Endodermal cell (in vitro differentiated cells): ENCODE measurements at regions not wholly inside any gene's neighbourhood (a gene's known extent, or its start where the extent isn't known, plus 50 kb on each side); places are given as distances from the start of the nearest gene placed in this dataset.

ENCODE experiments used
- DNase-seq: peaks from one replicate; pipeline ENCODE4 v3.0.0-alpha.2; 2017
- H3K27ac ChIP-seq: 2 replicates; pipeline ENCODE4 v1.5.1; 2013; ENCODE audit warnings: mild to moderate bottlenecking, low read depth, low read length, moderate library complexity
- H3K27me3 ChIP-seq: 2 replicates; pipeline ENCODE4 v1.6.1; 2013; ENCODE audit warnings: mild to moderate bottlenecking, low read length, moderate library complexity; ENCODE audit not compliant: insufficient read depth, control insufficient read depth, poor library complexity, severe bottlenecking
- H3K36me3 ChIP-seq: 2 replicates; pipeline ENCODE4 v1.7.0; 2013; ENCODE audit warnings: mild to moderate bottlenecking, low read length, moderate library complexity; ENCODE audit not compliant: control insufficient read depth, insufficient read depth
- H3K4me1 ChIP-seq: one replicate; pipeline ENCODE4 v1.7.0; 2013; ENCODE audit warnings: low read length; ENCODE audit not compliant: control insufficient read depth, insufficient read depth
- H3K4me3 ChIP-seq: 2 replicates; pipeline ENCODE4 v1.5.1; 2013; ENCODE audit warnings: mild to moderate bottlenecking, low read length, moderate library complexity
- H3K9ac ChIP-seq: 2 replicates; pipeline ENCODE4 v1.6.1; 2013; ENCODE audit warnings: mild to moderate bottlenecking, low read length, moderate library complexity; ENCODE audit not compliant: poor library complexity, severe bottlenecking; ENCODE audit errors: extremely low read depth
- H3K9me3 ChIP-seq: 2 replicates; pipeline ENCODE4 v1.6.1; 2013; ENCODE audit warnings: mild to moderate bottlenecking, low read length, moderate library complexity; ENCODE audit not compliant: control insufficient read depth
- H3K27ac Mint-ChIP-seq: 2 replicates; pipeline ENCODE4 v1.8.0; 2020; ENCODE audit warnings: mixed read lengths
- H3K27me3 Mint-ChIP-seq: 2 replicates; pipeline ENCODE4 v1.8.0; 2021; ENCODE audit warnings: mild to moderate bottlenecking, mixed read lengths; ENCODE audit not compliant: insufficient read depth
- H3K36me3 Mint-ChIP-seq: 2 replicates; pipeline ENCODE4 v1.8.0; 2020; ENCODE audit warnings: low read depth, mixed read lengths
- H3K4me1 Mint-ChIP-seq: 2 replicates; pipeline ENCODE4 v1.8.0; 2020; ENCODE audit warnings: mixed read lengths
- H3K4me3 Mint-ChIP-seq: 2 replicates; pipeline ENCODE4 v1.8.0; 2020; ENCODE audit warnings: mild to moderate bottlenecking, moderate library complexity, mixed read lengths
- H3K9me3 Mint-ChIP-seq: 2 replicates; pipeline ENCODE4 v1.8.0; 2020; ENCODE audit warnings: mild to moderate bottlenecking, mixed read lengths
- WGBS, 2 experiments: methylation state at CpG; one replicate each; pipeline versions ENCODE4 v1.1.5 to v1.1.7; 2013; ENCODE audit warnings: missing lambda C conversion rate in 2 of 2, mixed read lengths in 1 of 2; ENCODE audit not compliant: insufficient coverage in 1 of 2, insufficient read length in 1 of 2; 5-methylcytosine and 5-hydroxymethylcytosine counted together
- TF ChIP-seq, protein P1 (sequence below): fragments of 200-600 bp; sonication (generic); conservative IDR thresholded peaks from 2 replicates; pipeline ENCODE4 v1.5.0; 2021; ENCODE audit warnings: antibody characterized with exemption, mild to moderate bottlenecking

DNA sequence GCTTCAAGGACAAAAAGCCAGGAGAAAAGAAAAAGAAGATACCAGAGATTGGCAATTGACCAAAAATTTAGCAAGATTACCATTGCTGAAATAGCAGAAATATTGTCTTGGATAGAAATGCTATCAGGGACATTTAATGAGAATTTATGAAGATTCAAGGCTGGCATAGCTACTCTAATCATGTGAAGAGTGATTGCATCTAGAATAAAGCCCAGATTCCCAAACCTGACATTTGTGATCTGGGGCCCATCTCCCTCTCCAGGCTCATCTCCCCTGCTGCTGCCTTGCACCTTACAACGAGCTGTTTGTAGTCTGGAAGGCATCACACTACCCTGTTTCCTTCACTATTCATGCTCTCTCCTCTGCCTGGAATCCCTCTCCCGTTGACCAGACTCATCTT lies 114.5 kb downstream of the C9orf152 start:
- no peaks in the 10 kb centered on the region for H3K36me3 ChIP-seq
- no peak overlapping the region for H3K27ac ChIP-seq
- H3K4me3 ChIP-seq, result no peak overlapping the region
- Mint-ChIP-seq H3K27me3 (no peaks in the 10 kb centered on the region), H3K9me3 (no peaks in the 10 kb centered on the region), H3K36me3 (no peaks in the 10 kb centered on the region), H3K4me3 (no peak overlapping the region), H3K4me1 (peaks cover 36% of the 10 kb centered on the region), H3K27ac (no peak overlapping the region)
- WGBS, 2 experiments, result 82 to 83% methylated on average over 2 of the region's 2 CpGs
- no peaks in the 10 kb centered on the region for H3K9me3 ChIP-seq
- no peak overlapping the region for H3K9ac ChIP-seq
- H3K27me3 ChIP-seq, result no peaks in the 10 kb centered on the region
- TF ChIP-seq, protein P1, sequence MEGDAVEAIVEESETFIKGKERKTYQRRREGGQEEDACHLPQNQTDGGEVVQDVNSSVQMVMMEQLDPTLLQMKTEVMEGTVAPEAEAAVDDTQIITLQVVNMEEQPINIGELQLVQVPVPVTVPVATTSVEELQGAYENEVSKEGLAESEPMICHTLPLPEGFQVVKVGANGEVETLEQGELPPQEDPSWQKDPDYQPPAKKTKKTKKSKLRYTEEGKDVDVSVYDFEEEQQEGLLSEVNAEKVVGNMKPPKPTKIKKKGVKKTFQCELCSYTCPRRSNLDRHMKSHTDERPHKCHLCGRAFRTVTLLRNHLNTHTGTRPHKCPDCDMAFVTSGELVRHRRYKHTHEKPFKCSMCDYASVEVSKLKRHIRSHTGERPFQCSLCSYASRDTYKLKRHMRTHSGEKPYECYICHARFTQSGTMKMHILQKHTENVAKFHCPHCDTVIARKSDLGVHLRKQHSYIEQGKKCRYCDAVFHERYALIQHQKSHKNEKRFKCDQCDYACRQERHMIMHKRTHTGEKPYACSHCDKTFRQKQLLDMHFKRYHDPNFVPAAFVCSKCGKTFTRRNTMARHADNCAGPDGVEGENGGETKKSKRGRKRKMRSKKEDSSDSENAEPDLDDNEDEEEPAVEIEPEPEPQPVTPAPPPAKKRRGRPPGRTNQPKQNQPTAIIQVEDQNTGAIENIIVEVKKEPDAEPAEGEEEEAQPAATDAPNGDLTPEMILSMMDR, result no peak
- no peak for DNase-seq
- peaks cover 11% of the 10 kb centered on the region for H3K4me1 ChIP-seq

DNA sequence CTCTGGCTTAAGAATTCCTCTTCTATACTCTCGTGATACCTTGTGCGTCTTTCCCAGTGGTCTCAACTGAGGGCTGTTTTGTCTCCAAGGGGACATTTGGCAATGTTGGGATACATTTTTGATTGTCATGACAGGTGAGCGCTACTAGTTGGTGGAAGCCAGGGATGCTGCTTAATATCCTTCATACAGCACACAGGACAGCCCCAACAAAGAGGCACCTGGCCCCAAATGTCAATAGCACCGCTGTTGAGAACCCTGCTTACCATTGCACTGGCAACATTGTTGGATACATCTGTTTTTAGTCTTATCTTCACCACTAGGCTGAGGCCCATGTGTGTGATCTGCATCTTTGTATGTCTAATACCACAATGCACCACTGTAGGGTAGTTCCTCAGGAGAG lies 114.1 kb downstream of the C9orf152 start:
- H3K9me3 ChIP-seq, result no peaks in the 10 kb centered on the region
- 76 to 97% methylated on average over 2 to 4 of the region's 4 CpGs for WGBS, 2 experiments
- no peaks in the 10 kb centered on the region for H3K27me3 Mint-ChIP-seq
- no peak for DNase-seq
- peaks cover 36% of the 10 kb centered on the region for H3K4me1 Mint-ChIP-seq
- no peaks in the 10 kb centered on the region for H3K36me3 Mint-ChIP-seq
- TF ChIP-seq, protein P1, result no peak
- H3K27me3 ChIP-seq, result no peaks in the 10 kb centered on the region
- no peak overlapping the region for H3K27ac Mint-ChIP-seq
- H3K4me1 ChIP-seq, result peaks cover 11% of the 10 kb centered on the region
- no peaks in the 10 kb centered on the region for H3K9me3 Mint-ChIP-seq
- H3K9ac ChIP-seq, result no peak overlapping the region
- no peaks in the 10 kb centered on the region for H3K36me3 ChIP-seq
- no peak overlapping the region for H3K27ac ChIP-seq
- H3K4me3 Mint-ChIP-seq, result no peak overlapping the region
- no peak overlapping the region for H3K4me3 ChIP-seq

DNA sequence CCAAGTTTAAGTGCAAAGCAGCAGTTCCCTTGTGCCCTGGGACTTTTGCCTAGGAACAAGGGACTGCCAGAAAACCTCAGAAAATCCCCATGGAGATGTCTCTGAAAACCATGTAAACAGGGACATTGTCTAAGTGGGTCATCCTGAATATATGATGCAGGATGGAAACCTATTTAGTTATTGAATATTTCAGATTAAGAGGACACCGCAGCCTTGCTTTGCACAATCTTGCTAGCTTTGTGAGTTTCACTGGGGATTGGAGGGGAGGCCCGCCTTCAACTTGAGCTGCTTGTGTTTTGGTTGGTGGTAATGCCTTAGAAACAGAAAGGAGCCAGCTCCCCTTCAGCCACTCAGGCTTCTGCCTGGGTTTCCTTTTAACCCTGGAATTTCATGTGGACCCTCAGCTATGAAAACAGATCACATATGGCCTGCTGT lies 112.8 kb downstream of the C9orf152 start:
- peak overlapping the region; percentile 77 for H3K27ac ChIP-seq
- Mint-ChIP-seq H3K4me1 (peaks cover 36% of the 10 kb centered on the region), H3K27ac (peak overlapping the region; percentile 74)

More for the DNA sequence above, 112.8 kb downstream of the C9orf152 start:
- peaks cover 11% of the 10 kb centered on the region for H3K4me1 ChIP-seq
- Mint-ChIP-seq H3K4me3 (no peak overlapping the region), H3K27me3 (no peaks in the 10 kb centered on the region), H3K9me3 (no peaks in the 10 kb centered on the region), H3K36me3 (no peaks in the 10 kb centered on the region)
- H3K36me3 ChIP-seq, result no peaks in the 10 kb centered on the region
- WGBS, 2 experiments, result 84 to 100% methylated on average over 1 to 2 of the region's 2 CpGs
- no peak for DNase-seq
- TF ChIP-seq, protein P1, result no peak
- H3K9me3 ChIP-seq, result no peaks in the 10 kb centered on the region
- H3K27me3 ChIP-seq, result no peaks in the 10 kb centered on the region
- H3K9ac ChIP-seq, result no peak overlapping the region
- H3K4me3 ChIP-seq, result no peak overlapping the region
